Immature natural killer cell (primary cell): ENCODE measurements at regions not wholly inside any gene's neighbourhood (a gene's known extent, or its start where the extent isn't known, plus 50 kb on each side); places are given as distances from the start of the nearest gene placed in this dataset.
"Not testable (repeated sequence)": the region's sequence is repeated elsewhere in the genome, so short reads cannot be mapped to it uniquely, and the experiment has no call there.

Experiments
- DNase-seq, 3 donors: peaks; one replicate each; pipeline ENCODE4 v3.0.0; 2022; ENCODE audit warnings: mixed read lengths in 1 of 3
- H3K27ac Mint-ChIP-seq, 6 donors: one replicate each; pipeline ENCODE4 v1.8.0; 2020; ENCODE audit warnings: mixed read lengths in 6 of 6, mild to moderate bottlenecking in 5 of 6, inconsistent platforms in 4 of 6, moderate library complexity in 3 of 6
- H3K27me3 Mint-ChIP-seq, 3 donors: one replicate each; pipeline ENCODE4 v1.8.0; 2020 to 2021; ENCODE audit warnings: low read depth in 3 of 3, mild to moderate bottlenecking in 3 of 3, mixed read lengths in 3 of 3, moderate library complexity in 3 of 3, inconsistent platforms in 1 of 3
- H3K36me3 Mint-ChIP-seq, 3 donors: one replicate each; pipeline ENCODE4 v1.8.0; 2020; ENCODE audit warnings: mixed read lengths in 3 of 3, inconsistent platforms in 2 of 3, mild to moderate bottlenecking in 2 of 3
- H3K4me1 Mint-ChIP-seq, 2 donors: one replicate each; pipeline ENCODE4 v1.8.0; 2020; ENCODE audit warnings: inconsistent platforms in 2 of 2, mild to moderate bottlenecking in 2 of 2, mixed read lengths in 2 of 2, moderate library complexity in 1 of 2
- H3K4me3 Mint-ChIP-seq, 5 donors: one replicate each; pipeline ENCODE4 v1.8.0; 2020; ENCODE audit warnings: mild to moderate bottlenecking in 5 of 5, mixed read lengths in 5 of 5, inconsistent platforms in 3 of 5, moderate library complexity in 3 of 5
- H3K9me3 Mint-ChIP-seq, 6 donors: one replicate each; pipeline ENCODE4 v1.8.0; 2020; ENCODE audit warnings: mild to moderate bottlenecking in 6 of 6, mixed read lengths in 6 of 6, inconsistent platforms in 4 of 6, moderate library complexity in 3 of 6

DNA sequence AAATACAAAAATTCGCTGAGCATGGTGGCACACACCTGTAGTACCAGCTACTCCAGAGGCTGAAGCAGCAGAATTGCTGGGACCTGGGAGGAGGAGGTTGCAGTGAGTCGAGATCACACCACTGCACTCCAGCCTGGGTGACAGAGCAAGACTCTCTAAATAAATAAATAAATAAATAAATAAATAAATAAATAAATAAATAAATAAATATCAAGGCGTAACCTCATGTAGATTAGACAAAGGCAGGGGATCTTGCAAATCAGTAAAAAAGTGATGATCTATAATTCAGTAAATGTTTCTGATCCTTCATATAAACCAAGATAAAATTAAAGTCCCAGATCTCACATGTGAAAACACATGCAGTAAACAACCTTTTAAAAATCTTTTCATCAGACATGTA, 425.6 kb downstream of the MRPL39 start:
- peaks cover 6 to 35% (median 17%) of the 10 kb centered on the region in 6 donors for H3K9me3 Mint-ChIP-seq
- DNase-seq, H3K27me3 Mint-ChIP-seq, H3K36me3 Mint-ChIP-seq, H3K27ac Mint-ChIP-seq, H3K4me1 Mint-ChIP-seq, H3K4me3 Mint-ChIP-seq: not testable (repeated sequence)

DNA sequence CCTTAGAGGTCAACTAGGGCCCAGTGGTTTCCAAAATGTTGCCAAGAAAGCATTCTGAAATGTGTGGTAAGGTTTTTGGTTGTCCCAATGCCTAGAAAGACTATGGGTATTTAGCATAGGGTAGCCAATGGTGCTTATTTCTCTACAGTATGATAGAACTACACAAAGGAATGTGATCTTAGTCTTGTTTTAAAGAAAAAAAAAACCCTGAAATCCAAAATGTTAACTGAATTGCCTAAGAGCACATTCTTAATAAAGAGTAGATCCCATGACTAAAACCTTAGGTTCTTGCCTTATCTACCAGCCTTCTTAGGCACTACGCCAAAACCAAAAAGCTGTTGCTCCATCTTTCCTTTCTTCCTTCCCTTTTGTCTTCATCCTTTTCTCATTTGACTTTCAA, 428.2 kb downstream of the MRPL39 start:
- peaks cover 0 to 1% (median under 1%) of the 10 kb centered on the region in 3 donors for H3K27me3 Mint-ChIP-seq
- no peak overlapping the region for H3K4me3 Mint-ChIP-seq
- peaks cover 6 to 36% (median 16%) of the 10 kb centered on the region in 6 donors for H3K9me3 Mint-ChIP-seq
- H3K27ac Mint-ChIP-seq = no peak overlapping the region
- no peak for DNase-seq
- H3K36me3 Mint-ChIP-seq = no peaks in the 10 kb centered on the region
- no peaks in the 10 kb centered on the region for H3K4me1 Mint-ChIP-seq

DNA sequence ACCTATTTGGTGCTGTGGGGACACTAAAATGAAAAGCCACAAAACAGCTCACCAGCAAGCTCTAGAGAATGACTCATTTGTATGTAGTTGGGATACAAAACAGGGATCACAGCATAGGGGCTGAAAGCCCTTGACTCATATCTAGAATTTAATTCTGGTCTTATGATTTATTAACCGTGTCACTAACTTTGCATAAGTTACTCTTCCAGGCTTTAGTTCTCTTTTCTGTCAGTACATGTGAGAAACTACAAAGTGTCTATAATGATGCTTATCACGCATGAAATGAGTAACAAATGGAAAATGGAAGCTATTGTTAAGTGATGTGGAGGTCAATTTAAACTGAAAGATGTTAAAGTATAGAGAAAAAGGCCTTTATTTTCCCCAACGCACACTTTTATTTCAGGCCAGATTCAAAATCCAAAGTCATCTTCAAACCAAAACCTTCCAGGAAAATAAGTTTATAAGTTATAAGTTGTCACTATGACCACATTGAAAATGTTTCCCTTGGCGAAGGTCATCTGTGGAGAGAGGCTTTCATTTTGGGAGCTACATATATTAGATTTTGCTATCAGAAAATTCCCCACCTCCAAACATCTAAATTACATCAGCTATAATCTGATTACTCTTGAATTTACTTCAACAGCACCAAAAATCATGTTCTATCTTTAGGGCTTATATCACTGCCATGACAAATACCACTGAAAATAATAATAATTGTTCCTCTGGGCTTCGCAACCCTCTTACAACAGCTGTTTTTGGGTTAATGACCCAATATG, 430.5 kb downstream of the MRPL39 start:
- no peak for DNase-seq
- H3K27ac Mint-ChIP-seq = no peak overlapping the region
- peaks cover 0 to 2% (median 1%) of the 10 kb centered on the region in 3 donors for H3K27me3 Mint-ChIP-seq
- H3K36me3 Mint-ChIP-seq = no peaks in the 10 kb centered on the region
- no peak overlapping the region for H3K4me3 Mint-ChIP-seq
- peaks cover 4 to 28% (median 12%) of the 10 kb centered on the region in 6 donors for H3K9me3 Mint-ChIP-seq
- H3K4me1 Mint-ChIP-seq = no peaks in the 10 kb centered on the region

DNA sequence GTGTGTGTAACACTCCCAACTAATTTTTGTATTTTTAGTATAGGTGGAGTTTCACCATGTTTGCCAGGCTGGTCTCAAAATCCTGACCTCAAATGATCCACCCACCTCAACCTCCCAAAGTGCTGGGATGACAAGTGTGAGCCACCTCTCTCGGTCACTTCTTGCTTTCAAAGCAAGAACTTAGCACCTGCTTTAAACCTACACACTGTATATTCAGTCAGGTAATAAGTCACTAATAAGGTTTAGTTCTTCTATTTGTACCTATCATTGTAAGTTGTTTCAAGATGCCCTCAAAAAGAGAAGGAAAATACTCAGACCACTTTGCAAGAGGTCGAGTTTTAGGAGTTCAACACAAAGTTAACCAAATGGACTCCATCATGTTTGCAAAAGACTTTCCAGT, 431.3 kb downstream of the MRPL39 start:
- Mint-ChIP-seq H3K27me3 (peaks cover 0 to 2% (median 1%) of the 10 kb centered on the region in 3 donors), H3K4me3 (no peak overlapping the region), H3K4me1 (no peaks in the 10 kb centered on the region), H3K36me3 (no peaks in the 10 kb centered on the region), H3K9me3 (peaks cover 2 to 28% (median 7%) of the 10 kb centered on the region in 6 donors), H3K27ac (no peak overlapping the region)
- no peak for DNase-seq

- H3K9me3 Mint-ChIP-seq = peaks cover 14 to 46% (median 21%) of the 10 kb centered on the region in 6 donors
- peaks cover 0 to 2% (median 0%) of the 10 kb centered on the region in 3 donors for H3K27me3 Mint-ChIP-seq
- H3K4me3 Mint-ChIP-seq = no peak overlapping the region
- DNase-seq = no peak
- peaks cover 0 to 5% (median 3%) of the 10 kb centered on the region in 3 donors for H3K36me3 Mint-ChIP-seq
- H3K27ac Mint-ChIP-seq = no peak overlapping the region
- H3K4me1 Mint-ChIP-seq = no peaks in the 10 kb centered on the region
These were observed 435.8 kb downstream of the MRPL39 start for GRCh38 chr21:25171438-25171837.

- Mint-ChIP-seq H3K4me3 (no peak overlapping the region), H3K27ac (no peak overlapping the region), H3K9me3 (peaks cover 14 to 51% (median 21%) of the 10 kb centered on the region in 6 donors), H3K4me1 (no peaks in the 10 kb centered on the region), H3K27me3 (peaks cover 0 to 2% (median 0%) of the 10 kb centered on the region in 3 donors), H3K36me3 (peaks cover 0 to 5% (median 3%) of the 10 kb centered on the region in 3 donors)
- DNase-seq = no peak
These were observed 436.6 kb downstream of the MRPL39 start for GRCh38 chr21:25170681-25171080.

DNA sequence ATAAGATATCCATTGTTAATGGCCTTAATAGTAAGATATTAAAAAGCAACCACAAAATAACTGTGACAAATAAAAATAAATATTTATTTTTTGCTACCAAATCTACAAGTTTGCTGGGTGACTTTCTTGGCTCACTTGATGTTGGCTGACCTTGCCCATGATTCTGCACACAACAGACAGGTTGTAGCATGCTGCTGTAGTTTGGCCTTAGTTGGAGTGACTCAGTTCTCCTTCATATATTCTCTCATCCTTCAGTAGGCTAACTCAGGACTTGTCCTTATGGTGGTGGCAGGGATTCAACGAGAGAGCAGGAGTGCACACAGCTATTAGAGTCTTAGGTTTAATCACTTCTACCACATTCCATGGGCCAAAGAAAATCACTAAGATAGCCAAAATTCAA, 437.9 kb downstream of the MRPL39 start:
- Mint-ChIP-seq H3K4me1 (no peaks in the 10 kb centered on the region), H3K4me3 (no peak overlapping the region), H3K36me3 (peaks cover 0 to 5% (median 3%) of the 10 kb centered on the region in 3 donors), H3K27ac (no peak overlapping the region), H3K27me3 (peaks cover 0 to 2% (median 0%) of the 10 kb centered on the region in 3 donors), H3K9me3 (peaks cover 16 to 48% (median 21%) of the 10 kb centered on the region in 6 donors)
- no peak for DNase-seq

GRCh38 chr21:25166904-25167303, 440.4 kb downstream of the MRPL39 start:
- not testable (repeated sequence) for H3K4me1 Mint-ChIP-seq, H3K36me3 Mint-ChIP-seq, DNase-seq, H3K27ac Mint-ChIP-seq, H3K4me3 Mint-ChIP-seq, H3K27me3 Mint-ChIP-seq
- peaks cover 17 to 60% (median 27%) of the 10 kb centered on the region in 6 donors for H3K9me3 Mint-ChIP-seq

DNA sequence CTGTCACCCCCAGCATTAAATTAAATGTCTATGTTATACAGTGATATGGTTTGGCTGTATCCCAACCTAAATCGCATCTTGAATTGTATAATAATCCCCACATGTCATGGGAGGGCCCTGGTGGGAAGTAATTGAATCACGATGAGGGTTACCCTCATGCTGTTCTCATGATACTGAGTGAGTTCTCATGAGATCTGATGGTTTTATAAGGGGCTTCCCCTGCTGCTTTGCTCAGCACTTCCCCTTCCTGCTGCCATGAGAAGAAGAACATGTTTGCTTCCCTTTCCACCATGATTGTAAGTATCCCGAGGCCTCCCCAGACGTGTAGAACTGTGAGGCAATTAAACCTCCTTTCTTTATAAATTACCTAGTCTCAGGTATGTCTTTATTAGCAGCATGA, 445.7 kb downstream of the MRPL39 start:
- no peak overlapping the region for H3K4me3 Mint-ChIP-seq
- no peaks in the 10 kb centered on the region for H3K36me3 Mint-ChIP-seq
- H3K4me1 Mint-ChIP-seq = no peaks in the 10 kb centered on the region
- H3K27ac Mint-ChIP-seq = no peak overlapping the region
- no peak for DNase-seq
- H3K27me3 Mint-ChIP-seq = no peaks in the 10 kb centered on the region
- H3K9me3 Mint-ChIP-seq = peaks cover 8 to 42% (median 14%) of the 10 kb centered on the region in 6 donors

DNA sequence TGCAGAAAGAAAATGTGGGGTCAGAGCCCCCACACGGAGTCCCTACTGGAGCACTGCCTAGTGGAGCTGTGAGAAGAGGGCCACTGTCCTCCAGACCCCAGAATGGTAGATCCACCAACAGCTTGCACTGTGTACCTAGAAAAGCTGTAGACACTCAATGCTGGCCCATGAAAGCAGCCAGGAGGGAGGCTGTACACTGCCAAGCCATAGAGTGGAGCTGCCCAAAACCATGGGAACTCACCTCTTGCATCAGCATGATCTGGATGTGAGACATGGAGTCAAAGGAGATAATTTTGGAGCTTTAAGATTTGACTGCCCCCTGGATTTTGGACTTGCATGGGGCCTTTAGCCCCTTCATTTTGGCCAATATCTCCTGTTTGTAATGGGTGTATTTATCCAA, 452.3 kb downstream of the MRPL39 start:
- H3K4me3 Mint-ChIP-seq, H3K27ac Mint-ChIP-seq, H3K4me1 Mint-ChIP-seq, DNase-seq, H3K27me3 Mint-ChIP-seq, H3K36me3 Mint-ChIP-seq: not testable (repeated sequence)
- peaks cover 11 to 29% (median 17%) of the 10 kb centered on the region in 6 donors for H3K9me3 Mint-ChIP-seq

GRCh38 chr21:25149022-25149421, 458.3 kb downstream of the MRPL39 start:
- H3K9me3 Mint-ChIP-seq = peaks cover 8 to 27% (median 21%) of the 10 kb centered on the region in 6 donors
- DNase-seq = no peak
- no peak overlapping the region for H3K4me3 Mint-ChIP-seq
- H3K27me3 Mint-ChIP-seq = peaks cover 0 to 3% (median 0%) of the 10 kb centered on the region in 3 donors
- H3K36me3 Mint-ChIP-seq = no peaks in the 10 kb centered on the region
- H3K4me1 Mint-ChIP-seq = no peaks in the 10 kb centered on the region
- no peak overlapping the region for H3K27ac Mint-ChIP-seq

GRCh38 chr21:25139414-25139813, 467.9 kb downstream of the MRPL39 start:
- no peak overlapping the region for H3K27ac Mint-ChIP-seq
- H3K4me1 Mint-ChIP-seq = no peaks in the 10 kb centered on the region
- no peaks in the 10 kb centered on the region for H3K36me3 Mint-ChIP-seq
- no peak overlapping the region for H3K4me3 Mint-ChIP-seq
- H3K9me3 Mint-ChIP-seq = peaks cover 5 to 30% (median 13%) of the 10 kb centered on the region in 6 donors
- peaks cover 0 to 5% (median 0%) of the 10 kb centered on the region in 3 donors for H3K27me3 Mint-ChIP-seq
- DNase-seq = no peak

- DNase-seq = no peak
- Mint-ChIP-seq H3K4me3 (no peak overlapping the region), H3K27ac (no peak overlapping the region), H3K36me3 (peaks cover 0 to 4% (median 0%) of the 10 kb centered on the region in 3 donors), H3K27me3 (peaks cover 0 to 1% (median 0%) of the 10 kb centered on the region in 3 donors), H3K4me1 (no peaks in the 10 kb centered on the region), H3K9me3 (peaks cover 12 to 52% (median 20%) of the 10 kb centered on the region in 6 donors)
These were observed 473.3 kb downstream of the MRPL39 start for GRCh38 chr21:25133939-25134338.

DNA sequence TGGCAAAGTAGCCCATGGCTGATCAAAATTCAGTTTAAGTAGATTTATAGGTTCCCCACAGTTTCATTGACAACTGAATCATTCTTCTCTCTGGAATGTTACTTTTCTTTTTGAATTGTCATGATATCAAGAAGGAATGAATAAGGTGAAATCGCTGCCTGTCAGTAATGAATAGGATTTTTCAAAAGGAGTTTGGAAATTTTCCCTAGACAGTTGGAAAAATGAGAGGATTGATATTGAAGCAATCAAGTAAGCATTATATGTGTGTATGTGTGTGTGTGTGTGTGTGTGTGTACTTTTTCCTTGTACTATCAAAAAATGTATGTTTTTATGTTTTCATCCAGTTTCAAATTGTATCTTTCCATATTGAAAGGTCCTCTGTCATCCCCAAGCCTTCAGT, 479.5 kb downstream of the MRPL39 start:
- Mint-ChIP-seq H3K36me3 (no peaks in the 10 kb centered on the region), H3K9me3 (peaks cover 9 to 41% (median 19%) of the 10 kb centered on the region in 6 donors), H3K27ac (no peak overlapping the region), H3K4me3 (no peak overlapping the region), H3K4me1 (no peaks in the 10 kb centered on the region), H3K27me3 (no peaks in the 10 kb centered on the region)
- DNase-seq = no peak

GRCh38 chr21:25127007-25127406, 480.3 kb downstream of the MRPL39 start:
- Mint-ChIP-seq H3K27ac (no peak overlapping the region), H3K36me3 (no peaks in the 10 kb centered on the region), H3K4me3 (no peak overlapping the region), H3K4me1 (no peaks in the 10 kb centered on the region), H3K9me3 (peaks cover 9 to 35% (median 16%) of the 10 kb centered on the region in 6 donors), H3K27me3 (no peaks in the 10 kb centered on the region)
- DNase-seq = no peak
